HAP-1 (cell line): ENCODE measurements at regions not wholly inside any gene's neighbourhood (a gene's known extent, or its start where the extent isn't known, plus 50 kb on each side); places are given as distances from the start of the nearest gene placed in this dataset.
"Not testable (repeated sequence)": the region's sequence is repeated elsewhere in the genome, so short reads cannot be mapped to it uniquely, and the experiment has no call there.

Experiments used
- DNase-seq, 2 experiments: peaks; one replicate each; pipeline ENCODE4 v3.0.0-alpha.2; 2016 to 2020; ENCODE audit warnings: low spot score in 2 of 2
- H3K27me3 ChIP-seq: fragments of 250-450 bp; sonication (Bioruptor Pico); 2 replicates; pipeline ENCODE4 v1.5.1; 2020; ENCODE audit warnings: low read depth, mild to moderate bottlenecking, moderate library complexity
- H3K36me3 ChIP-seq: fragments of 250-450 bp; sonication (Bioruptor Pico); replicated peaks from 2 replicates; pipeline ENCODE4 v1.5.1; 2020; ENCODE audit warnings: mild to moderate bottlenecking
- H3K4me1 ChIP-seq: fragments of 250-450 bp; sonication (Bioruptor Pico); 2 replicates; pipeline ENCODE4 v1.5.1; 2020; ENCODE audit warnings: mild to moderate bottlenecking
- H3K4me3 ChIP-seq: fragments of 250-450 bp; sonication (Bioruptor Pico); 2 replicates; pipeline ENCODE4 v1.5.1; 2020; ENCODE audit warnings: mild to moderate bottlenecking, moderate library complexity
- H3K9me3 ChIP-seq: fragments of 250-450 bp; sonication (Bioruptor Pico); 2 replicates; pipeline ENCODE4 v1.5.1; 2020; ENCODE audit warnings: mild to moderate bottlenecking, moderate library complexity
- in situ Hi-C: fragments of 300-500 bp; cut with MboI; formaldehyde crosslinking; loops from 3 replicates; pipeline ENCODE4 v1.14.3; 2020; ENCODE audit warnings: low sequenced_read_pairs, inconsistent platforms, mixed read lengths

DNA sequence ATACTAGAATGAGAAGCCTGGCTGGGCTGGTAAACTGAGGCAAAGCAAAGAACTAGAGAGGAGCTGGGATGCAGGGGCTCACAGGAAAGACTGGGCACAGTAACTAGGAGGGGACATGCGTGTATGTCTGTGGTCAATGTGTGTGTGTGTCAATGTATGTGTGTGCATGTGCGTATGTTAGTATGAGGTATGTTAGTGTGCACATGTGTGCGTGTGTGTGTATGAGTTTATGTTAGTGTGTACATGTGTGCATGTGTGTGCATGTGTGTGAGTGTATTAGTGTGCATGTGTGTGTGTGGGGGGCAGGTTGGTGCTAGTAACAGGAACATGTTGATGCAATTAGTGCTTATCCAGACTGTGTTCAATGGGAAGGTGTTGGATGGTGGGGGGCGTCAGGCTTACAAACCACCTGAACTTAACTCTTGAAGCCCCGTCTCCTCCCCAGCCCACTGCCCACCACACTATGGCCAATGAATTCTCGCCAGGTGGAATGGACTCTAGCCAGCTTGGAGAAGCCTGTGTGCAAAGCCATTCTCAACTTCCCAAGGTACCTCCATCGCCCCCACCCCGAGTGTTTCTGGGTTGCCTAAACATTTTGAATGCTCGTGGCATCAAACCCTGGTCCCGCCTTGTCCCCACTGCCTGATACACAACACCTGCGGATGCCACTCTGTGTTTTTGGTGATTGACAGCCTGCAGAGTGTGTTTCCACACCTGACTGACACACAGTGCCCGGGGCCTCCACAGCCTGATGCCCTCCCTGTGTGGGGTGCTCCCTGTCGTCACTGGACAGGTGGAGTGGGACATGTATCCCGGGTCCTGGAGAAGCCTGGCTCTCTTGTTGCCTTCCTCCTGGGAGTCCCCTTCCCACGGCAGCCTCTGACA lies 90.1 kb upstream of the ASB18 start:
- Histone ChIP-seq H3K36me3 (no peaks in the 10 kb centered on the region), H3K27me3 (peaks cover 4% of the 10 kb centered on the region; the same call in 1 of the 2 replicates), H3K4me3 (no peak overlapping the region), H3K9me3 (no peaks in the 10 kb centered on the region), H3K4me1 (no peaks in the 10 kb centered on the region)
- DNase-seq: no peak
- in situ Hi-C loops: loop anchor here (5.0 kb wide), 1 partner anchor 718 kb away; no protein-coding TSS in a partner anchor

DNA sequence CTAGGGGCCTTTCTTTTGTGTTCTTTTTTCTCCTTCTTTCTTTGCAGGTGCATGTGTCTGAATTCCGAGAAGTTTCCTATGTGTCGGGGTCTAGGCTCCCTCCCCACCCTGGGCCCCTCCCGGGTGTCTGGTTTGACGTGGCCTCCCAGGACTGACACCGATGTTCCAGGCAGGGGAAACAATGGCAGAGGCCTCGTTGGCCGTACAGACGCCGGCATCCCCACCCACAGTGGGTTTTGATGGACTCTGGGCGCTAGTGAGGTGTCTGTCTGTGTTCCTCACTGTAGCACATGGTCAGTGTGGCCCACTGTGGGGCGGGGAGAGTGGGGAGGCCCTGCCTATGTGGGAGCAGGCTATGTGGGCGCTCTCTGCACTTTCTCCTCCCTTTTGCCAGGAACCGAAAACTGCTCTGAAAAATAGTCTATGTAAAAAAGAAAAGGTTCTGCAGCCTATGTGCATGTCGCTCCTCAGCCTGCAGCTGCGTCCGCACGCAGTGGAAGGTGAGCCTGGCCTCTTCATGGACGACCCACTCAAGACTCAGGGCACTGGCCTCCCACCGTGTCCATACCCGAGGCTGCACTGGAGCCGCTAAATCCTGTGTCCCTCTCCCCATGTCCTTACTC lies 90.9 kb upstream of the ASB18 start:
- no peaks in the 10 kb centered on the region for H3K4me1 ChIP-seq
- H3K4me3 ChIP-seq: no peak overlapping the region
- peaks cover 4% of the 10 kb centered on the region; the same call in 1 of the 2 replicates for H3K27me3 ChIP-seq
- no peak for DNase-seq
- no peaks in the 10 kb centered on the region for H3K9me3 ChIP-seq
- no peaks in the 10 kb centered on the region for H3K36me3 ChIP-seq
- in situ Hi-C loops: loop anchor here (5.0 kb wide), 1 partner anchor 717 kb away; no protein-coding TSS in a partner anchor

DNA sequence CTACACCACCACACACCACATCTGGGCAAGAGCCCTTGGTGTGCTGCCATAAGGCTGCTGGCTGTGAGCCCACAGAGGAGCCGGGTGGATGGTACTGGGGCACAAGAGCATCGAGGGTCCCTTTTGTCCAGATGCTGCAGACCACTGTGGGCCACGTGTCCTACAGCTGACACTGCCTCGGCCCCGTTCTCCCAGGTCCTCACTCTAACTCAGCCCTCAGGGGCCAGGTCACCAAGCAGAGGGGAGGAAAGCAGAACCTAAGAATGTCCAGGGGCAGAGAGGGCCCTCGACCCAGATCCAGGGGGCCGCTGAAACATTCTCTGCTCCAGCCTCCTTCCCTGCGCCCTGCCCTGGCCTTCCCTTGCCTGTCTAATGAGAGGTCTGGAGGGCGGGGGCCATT lies 91.7 kb upstream of the ASB18 start:
- in situ Hi-C loops: no loop called here
- H3K4me3 ChIP-seq: no peak overlapping the region
- no peaks in the 10 kb centered on the region for H3K9me3 ChIP-seq
- DNase-seq: no peak
- no peaks in the 10 kb centered on the region for H3K4me1 ChIP-seq
- no peaks in the 10 kb centered on the region for H3K36me3 ChIP-seq
- H3K27me3 ChIP-seq: peaks cover 4% of the 10 kb centered on the region; the same call in 1 of the 2 replicates

DNA sequence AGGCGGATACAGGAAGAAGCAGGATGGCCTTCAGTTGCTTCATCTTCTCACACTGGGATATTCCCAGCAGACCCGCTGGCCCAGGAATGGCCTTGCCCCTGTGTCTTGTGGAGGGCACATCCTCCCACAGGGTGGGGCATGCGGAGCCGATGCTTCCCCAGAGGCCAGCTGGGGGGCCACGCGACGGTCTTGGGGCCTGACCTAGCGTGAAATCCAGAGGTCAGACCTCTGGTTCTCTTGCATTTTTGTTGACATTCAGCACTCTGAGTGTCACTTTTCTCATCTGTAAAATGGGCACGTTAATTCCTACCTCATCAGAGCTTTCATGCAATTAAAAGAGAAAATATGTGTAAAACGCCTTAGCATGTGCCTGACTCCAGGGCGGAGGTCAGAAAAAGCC lies 92.1 kb upstream of the ASB18 start:
- H3K36me3 ChIP-seq, DNase-seq, H3K4me1 ChIP-seq, H3K27me3 ChIP-seq, in situ Hi-C loops, H3K9me3 ChIP-seq, H3K4me3 ChIP-seq: not testable (repeated sequence)

DNA sequence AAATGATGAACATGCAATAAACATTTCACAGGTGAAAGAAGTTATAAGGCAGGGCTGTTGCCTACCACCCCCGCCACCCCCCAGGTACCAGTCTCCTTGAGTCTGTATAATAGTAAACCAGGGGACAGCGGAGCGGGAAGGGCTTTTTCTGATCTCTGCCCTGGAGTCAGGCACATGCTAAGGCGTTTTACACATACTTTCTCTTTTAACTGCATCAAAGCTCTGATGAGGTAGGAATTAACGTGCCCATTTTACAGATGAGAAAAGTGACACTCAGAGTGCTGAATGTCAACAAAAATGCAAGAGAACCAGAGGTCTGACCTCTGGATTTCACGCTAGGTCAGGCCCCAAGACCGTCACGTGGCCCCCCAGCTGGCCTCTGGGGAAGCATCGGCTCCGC lies 94.3 kb upstream of the ASB18 start:
- H3K27me3 ChIP-seq, H3K4me1 ChIP-seq, H3K36me3 ChIP-seq, H3K4me3 ChIP-seq, in situ Hi-C loops, DNase-seq, H3K9me3 ChIP-seq: not testable (repeated sequence)

DNA sequence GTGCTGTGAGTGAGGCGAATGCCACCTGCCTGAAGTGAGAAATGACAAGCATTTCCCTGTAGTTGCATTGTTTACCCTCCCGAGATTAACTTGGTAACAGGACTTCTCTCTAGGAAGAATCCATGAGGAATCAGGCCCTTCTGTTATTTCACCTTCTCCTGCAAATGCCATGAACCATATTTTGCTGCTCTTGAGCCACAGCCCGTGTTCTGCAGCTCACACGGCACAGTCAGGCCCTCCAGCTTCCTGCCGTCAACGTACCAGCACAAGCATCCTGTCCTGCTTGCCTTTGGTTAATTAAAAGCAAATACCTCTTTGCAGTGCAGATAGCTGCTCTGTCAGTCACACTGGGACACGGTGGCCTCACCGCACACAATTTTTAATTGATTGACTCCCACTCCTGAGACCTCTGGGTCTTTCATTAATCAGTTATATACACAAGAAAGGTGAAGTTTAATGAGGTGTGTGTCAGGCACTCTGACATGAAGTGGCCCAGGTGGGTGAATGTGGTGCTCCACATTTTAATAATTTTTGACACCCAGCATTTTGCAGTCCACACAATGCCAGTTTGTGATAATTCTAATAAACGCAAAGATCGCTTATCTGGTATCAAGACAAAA lies 95.3 kb upstream of the ASB18 start:
- in situ Hi-C loops: no loop called here
- H3K4me3 ChIP-seq: no peak overlapping the region
- H3K9me3 ChIP-seq: no peaks in the 10 kb centered on the region
- H3K27me3 ChIP-seq: peaks cover 4% of the 10 kb centered on the region
- H3K36me3 ChIP-seq: no peaks in the 10 kb centered on the region
- H3K4me1 ChIP-seq: no peaks in the 10 kb centered on the region
- DNase-seq: no peak

DNA sequence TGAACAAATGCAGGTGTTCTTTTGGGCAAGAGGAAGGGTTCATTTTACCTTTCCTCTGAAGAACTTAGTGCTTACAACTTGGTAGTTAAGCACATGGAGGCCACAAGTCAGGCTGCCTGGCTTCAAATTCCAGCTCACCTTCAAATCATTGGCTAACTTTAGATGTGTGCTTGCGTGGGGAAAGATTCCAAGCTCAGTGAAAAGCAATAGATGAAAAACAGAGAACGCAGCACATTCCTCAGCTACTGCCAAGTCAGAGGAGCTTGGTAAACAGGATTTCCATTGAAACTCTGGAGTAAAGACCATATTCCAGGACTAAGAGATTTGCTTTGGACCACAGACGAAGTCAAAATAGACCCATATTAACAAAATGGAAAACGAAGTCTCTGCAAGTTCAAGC lies 96.3 kb upstream of the ASB18 start:
- Histone ChIP-seq H3K9me3 (no peaks in the 10 kb centered on the region), H3K36me3 (no peaks in the 10 kb centered on the region), H3K27me3 (peaks cover 4% of the 10 kb centered on the region), H3K4me1 (no peaks in the 10 kb centered on the region), H3K4me3 (no peak overlapping the region)
- DNase-seq: no peak
- in situ Hi-C loops: no loop called here

DNA sequence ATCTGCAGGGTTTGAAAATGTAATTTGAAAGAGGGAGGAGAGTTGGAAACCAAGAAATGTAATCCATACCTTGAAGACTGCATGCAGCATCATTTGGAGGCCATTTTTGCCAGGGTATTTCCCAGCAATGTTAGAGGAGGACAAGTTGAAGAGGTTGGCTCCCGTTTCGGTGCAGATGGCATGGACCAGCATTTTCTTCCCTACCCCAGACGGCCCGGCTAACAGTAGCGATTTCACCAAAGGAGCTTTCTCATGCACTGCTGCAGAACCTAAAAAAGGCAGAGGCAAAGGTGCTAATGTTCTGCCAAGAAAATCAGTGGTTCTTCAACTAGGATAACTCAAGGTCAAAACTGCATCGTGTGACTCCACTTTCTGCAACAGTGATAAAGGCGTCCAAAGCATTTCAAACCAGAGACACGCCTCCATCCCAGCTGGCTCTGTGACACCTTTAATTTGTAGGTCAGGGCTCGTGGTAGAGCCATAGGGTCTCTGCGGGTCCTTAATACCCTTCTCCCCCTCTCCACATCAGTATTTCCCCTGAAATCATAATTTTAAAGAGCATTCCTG lies 99.6 kb upstream of the ASB18 start:
- in situ Hi-C loops: no loop called here
- no peaks in the 10 kb centered on the region for H3K36me3 ChIP-seq

DNA sequence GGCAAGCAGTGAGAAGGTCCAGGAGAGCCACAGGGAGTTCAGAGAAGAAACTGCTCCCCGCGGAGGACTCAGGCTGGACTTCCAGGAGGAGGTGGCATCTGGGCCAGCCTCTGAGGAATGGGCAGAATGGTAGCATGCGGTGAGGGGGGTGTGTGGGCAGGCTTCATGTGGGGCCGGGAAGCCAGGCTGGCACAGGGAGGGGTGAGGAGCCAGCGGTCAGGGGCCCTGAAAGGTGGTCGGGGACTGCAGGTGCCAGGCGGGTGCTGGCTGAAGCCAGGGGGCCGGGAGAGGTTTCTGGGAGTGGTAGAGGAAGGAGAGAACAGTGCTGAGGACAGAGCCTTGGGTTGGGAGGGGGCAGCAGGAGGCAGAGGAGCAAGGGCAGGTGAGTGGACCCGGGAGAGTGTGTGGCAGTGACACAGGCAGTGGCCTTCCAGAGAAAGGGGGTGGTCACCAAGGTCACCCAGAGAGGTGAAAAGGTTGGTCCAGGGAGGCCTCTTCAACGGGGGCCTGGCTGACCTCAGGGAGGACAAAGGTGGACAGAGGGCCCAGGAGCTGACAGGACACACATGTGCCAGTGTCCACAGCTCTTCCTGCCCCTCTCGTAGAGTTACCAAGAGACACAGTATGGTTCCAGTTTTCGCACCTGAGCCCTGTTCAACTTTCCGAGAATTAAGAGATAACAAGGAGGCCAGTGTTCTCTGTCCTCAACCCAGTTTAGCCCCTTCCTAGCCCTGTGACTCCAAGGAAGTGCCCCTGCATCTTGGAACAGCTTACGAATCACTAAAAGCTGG lies 101.2 kb upstream of the ASB18 start:
- H3K27me3 ChIP-seq: peaks cover 8% of the 10 kb centered on the region
- H3K36me3 ChIP-seq: no peaks in the 10 kb centered on the region
- no peaks in the 10 kb centered on the region for H3K4me1 ChIP-seq
- H3K9me3 ChIP-seq: no peaks in the 10 kb centered on the region
- H3K4me3 ChIP-seq: no peak overlapping the region
- DNase-seq: no peak
- in situ Hi-C loops: no loop called here

More for the DNA sequence above, 99.6 kb upstream of the ASB18 start:
- Histone ChIP-seq H3K27me3 (peaks cover 8% of the 10 kb centered on the region), H3K4me1 (no peaks in the 10 kb centered on the region), H3K9me3 (no peaks in the 10 kb centered on the region), H3K4me3 (no peak overlapping the region)
- no peak for DNase-seq

DNA sequence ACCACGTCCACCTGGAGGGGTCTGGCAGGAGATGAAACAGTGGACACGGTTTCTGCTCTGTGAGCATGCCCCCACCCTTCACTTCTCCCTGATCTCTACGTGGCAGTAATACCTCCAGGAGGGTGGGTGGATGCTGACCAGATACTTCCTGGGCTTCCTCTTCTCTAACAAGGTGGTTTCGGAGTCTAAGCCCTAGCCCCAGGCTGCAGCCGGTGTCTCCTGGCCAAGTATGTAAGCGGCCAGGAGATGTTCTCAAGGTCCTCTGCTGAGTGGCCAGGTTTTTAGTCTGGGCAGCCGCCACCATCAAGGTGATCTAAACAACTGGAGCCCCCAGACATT lies 101.8 kb upstream of the ASB18 start:
- Histone ChIP-seq H3K9me3 (no peaks in the 10 kb centered on the region), H3K27me3 (peaks cover 8% of the 10 kb centered on the region), H3K4me1 (no peaks in the 10 kb centered on the region), H3K36me3 (no peaks in the 10 kb centered on the region), H3K4me3 (no peak overlapping the region)
- in situ Hi-C loops: no loop called here
- no peak for DNase-seq

DNA sequence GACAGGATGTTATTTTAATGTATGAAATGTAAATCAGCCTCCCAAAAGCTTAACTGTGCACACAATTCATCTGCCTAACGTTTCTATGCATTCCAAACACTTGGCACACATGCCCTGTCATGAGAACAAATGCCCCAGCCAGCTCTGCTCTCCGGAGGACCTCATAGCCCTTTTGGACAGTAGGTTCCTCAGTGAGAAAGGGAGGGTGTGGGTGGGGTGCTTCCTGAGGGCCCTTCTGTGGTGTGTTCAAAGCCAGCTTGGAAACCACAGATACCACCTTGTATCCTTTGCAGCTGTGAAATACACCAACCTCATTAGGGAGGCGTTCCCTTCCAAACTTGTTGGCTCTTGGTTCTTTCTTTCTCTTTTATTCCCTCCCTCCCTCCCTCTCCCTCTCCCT lies 102.2 kb upstream of the ASB18 start:
- Histone ChIP-seq H3K4me1 (no peaks in the 10 kb centered on the region), H3K4me3 (no peak overlapping the region), H3K9me3 (no peaks in the 10 kb centered on the region), H3K27me3 (peaks cover 8% of the 10 kb centered on the region), H3K36me3 (no peaks in the 10 kb centered on the region)
- DNase-seq: no peak
- in situ Hi-C loops: no loop called here

DNA sequence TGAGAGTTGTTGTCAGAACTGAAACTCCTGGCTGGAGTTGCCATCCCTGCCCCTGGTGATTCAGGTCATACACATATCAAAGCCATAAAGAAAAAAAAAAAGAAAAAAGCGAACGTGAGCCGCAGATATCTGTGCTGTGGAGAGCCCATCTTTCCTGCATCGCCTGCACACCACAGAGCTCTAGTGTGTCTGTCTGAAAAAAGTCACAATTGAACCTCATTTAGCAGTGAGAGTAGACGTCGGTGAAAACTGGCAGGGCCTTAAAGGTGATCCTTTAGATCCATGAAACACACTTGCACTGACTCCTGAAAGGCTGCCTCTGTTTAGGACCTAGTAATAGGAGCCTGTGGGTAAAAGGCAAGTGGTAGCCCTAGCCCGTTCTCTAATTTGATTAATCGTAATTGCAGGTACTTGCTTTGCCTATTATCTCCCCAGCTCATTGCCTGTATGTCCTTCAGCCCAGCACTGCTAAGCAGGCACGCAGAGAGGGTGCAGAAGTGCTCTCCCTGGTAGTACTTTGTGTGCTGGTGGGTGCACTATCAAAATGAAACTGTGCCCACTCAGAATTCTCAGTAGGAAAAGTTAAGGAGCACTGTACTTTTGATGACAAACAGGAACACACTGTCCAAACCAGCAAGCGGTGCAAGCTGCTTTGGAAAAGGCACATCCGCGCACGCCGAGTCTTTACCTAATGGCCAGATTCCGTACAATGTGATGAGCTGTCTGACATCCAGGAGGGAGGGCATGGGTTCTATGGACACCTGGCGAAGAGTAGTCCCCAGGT lies 103.5 kb upstream of the ASB18 start:
- DNase-seq: no peak
- H3K4me1 ChIP-seq: no peaks in the 10 kb centered on the region
- H3K36me3 ChIP-seq: no peaks in the 10 kb centered on the region
- in situ Hi-C loops: no loop called here
- H3K27me3 ChIP-seq: peaks cover 3% of the 10 kb centered on the region; the same call in 1 of the 2 replicates
- H3K9me3 ChIP-seq: no peaks in the 10 kb centered on the region
- no peak overlapping the region for H3K4me3 ChIP-seq

DNA sequence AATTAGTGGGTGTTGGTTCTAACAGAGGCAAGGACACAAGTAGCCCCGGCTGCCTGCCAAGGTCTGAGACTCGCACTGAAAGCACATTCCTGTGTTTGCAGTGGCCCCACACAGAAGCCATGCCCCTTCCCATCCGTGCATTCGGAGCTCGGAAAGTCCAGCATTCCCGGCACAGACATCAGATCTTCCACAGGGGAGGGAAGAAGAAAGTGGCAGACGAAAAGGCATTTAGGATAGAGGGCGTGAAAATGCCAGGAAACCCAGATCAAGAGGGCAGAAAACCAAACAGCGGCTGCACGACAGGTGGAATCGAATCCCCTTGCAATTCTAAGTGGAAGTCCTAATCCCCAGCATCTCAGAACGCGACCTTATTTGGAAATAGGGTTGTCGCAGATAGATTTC lies 105.5 kb upstream of the ASB18 start:
- Histone ChIP-seq H3K36me3 (no peaks in the 10 kb centered on the region), H3K27me3 (peaks cover 3% of the 10 kb centered on the region; the same call in 1 of the 2 replicates), H3K4me1 (no peaks in the 10 kb centered on the region), H3K9me3 (no peaks in the 10 kb centered on the region), H3K4me3 (no peak overlapping the region)
- no peak for DNase-seq
- in situ Hi-C loops: no loop called here
